ENCODE measurements at regions not wholly inside any gene's neighbourhood (a gene's known extent, or its start where the extent isn't known, plus 50 kb on each side); places are given as distances from the start of the nearest gene placed in this dataset.

DNA sequence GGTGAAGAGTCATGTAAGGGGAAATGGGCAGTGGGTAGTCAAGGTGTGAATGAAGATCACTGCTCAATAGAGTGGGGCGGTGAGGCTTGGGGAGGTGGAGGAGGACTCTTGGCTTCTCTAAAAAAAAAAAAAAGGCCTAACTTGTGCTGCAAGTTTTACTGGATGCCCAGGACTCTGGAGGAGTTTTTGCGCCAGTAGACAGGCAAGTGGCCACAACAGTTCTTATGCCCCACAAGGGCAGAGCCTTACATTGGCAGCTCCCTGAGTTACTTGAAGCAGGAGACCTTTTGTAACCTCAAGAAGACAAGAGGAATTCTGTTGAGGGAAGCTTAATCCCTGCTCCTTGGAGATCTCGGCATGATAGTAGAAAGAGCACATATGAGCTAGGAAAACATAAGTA, 54.9 kb upstream of the PPP2R5A start:
- TF ChIP-seq CTCF (IDR thresholded peaks at IDR 0.05) (no peak), POLR2A (IDR thresholded peaks at IDR 0.05) (no peak)
